Activated CD4-positive, alpha-beta memory T cell treated with anti-CD3 and anti-CD28 coated beads, Interleukin-2, amount 10 ng/mL, durations not matched to agents 7 days and 5 days (primary cell): ENCODE measurements at regions not wholly inside any gene's neighbourhood (a gene's known extent, or its start where the extent isn't known, plus 50 kb on each side); places are given as distances from the start of the nearest gene placed in this dataset.

Source experiments
- CTCF ChIA-PET: fragments of 350-600 bp; sonication (Branson Sonifier 250); formaldehyde crosslinking; loops from one replicate; lab custom pipeline; 2021; ENCODE audit warnings: antibody characterized with exemption, inconsistent platforms; lab: Charles Lee
- POLR2A ChIA-PET: fragments of 350-600 bp; sonication (Branson Sonifier 250); formaldehyde crosslinking; loops from one replicate; lab custom pipeline; 2021; ENCODE audit warnings: antibody characterized with exemption; lab: Charles Lee
- DNase-seq: peaks from one replicate; pipeline ENCODE4 v3.0.0-alpha.2; 2020
- H3K27ac Mint-ChIP-seq: one replicate; pipeline ENCODE4 v1.8.0; 2021; ENCODE audit warnings: mild to moderate bottlenecking, mixed read lengths
- H3K27me3 Mint-ChIP-seq: one replicate; pipeline ENCODE4 v1.8.0; 2021; ENCODE audit warnings: mixed read lengths
- H3K36me3 Mint-ChIP-seq: one replicate; pipeline ENCODE4 v1.8.0; 2021; ENCODE audit warnings: low read depth, mixed read lengths
- H3K4me1 Mint-ChIP-seq: one replicate; pipeline ENCODE4 v1.8.0; 2021; ENCODE audit warnings: mixed read lengths
- H3K4me3 Mint-ChIP-seq: one replicate; pipeline ENCODE4 v1.8.0; 2021; ENCODE audit warnings: mild to moderate bottlenecking, mixed read lengths
- H3K9me3 Mint-ChIP-seq: one replicate; pipeline ENCODE4 v1.8.0; 2021; ENCODE audit warnings: mixed read lengths

DNA sequence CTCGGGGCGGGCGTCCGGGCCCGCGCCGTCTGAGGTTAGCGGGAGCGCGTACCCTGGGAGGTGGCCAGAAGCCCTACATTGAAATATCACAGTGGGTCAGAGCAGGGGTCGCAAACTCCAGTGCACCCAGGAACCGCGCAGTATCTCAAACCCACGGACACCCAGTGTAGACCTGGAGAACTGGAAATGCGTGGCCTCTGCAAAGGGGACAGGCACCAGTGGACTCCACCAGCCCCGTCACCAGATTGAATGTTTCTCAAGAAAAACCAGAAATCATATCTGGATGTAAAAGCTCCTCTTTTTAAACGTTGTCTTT, 117.6 kb upstream of the SMIM23 start:
- DNase-seq: no peak

DNA sequence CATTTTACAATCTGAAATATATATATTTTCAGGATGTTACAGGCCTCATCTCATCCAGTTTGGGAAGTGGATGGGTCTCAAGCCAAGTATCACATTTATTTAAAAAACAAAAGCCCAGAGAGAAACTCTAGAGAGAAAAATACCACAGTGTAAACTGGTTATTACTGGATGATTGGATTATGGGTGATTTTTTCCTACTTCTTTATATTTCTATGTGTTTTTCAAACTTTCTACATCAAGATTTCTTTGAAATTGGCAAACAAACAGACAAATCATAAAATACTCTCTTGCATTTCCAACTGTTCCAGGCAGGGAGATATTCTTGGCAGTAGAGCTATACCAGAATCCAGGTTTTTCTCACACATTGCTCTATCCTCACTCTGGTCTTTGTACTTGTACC, 116.0 kb upstream of the SMIM23 start:
- H3K9me3 Mint-ChIP-seq: peaks cover 6% of the 10 kb centered on the region
- DNase-seq: no peak
- POLR2A ChIA-PET: no interaction called here
- no peaks in the 10 kb centered on the region for H3K36me3 Mint-ChIP-seq
- H3K27ac Mint-ChIP-seq: no peak overlapping the region
- peaks cover 4% of the 10 kb centered on the region for H3K27me3 Mint-ChIP-seq
- no peak overlapping the region for H3K4me3 Mint-ChIP-seq
- CTCF ChIA-PET: no interaction called here
- H3K4me1 Mint-ChIP-seq: no peaks in the 10 kb centered on the region

More for the DNA sequence above, 117.6 kb upstream of the SMIM23 start:
- POLR2A ChIA-PET: no interaction called here
- Mint-ChIP-seq H3K36me3 (no peaks in the 10 kb centered on the region), H3K4me3 (no peak overlapping the region), H3K9me3 (no peaks in the 10 kb centered on the region), H3K4me1 (no peaks in the 10 kb centered on the region), H3K27ac (no peak overlapping the region), H3K27me3 (peaks cover 4% of the 10 kb centered on the region)
- CTCF ChIA-PET: interaction anchor here (1.3 kb wide), 1 partner anchor 38 kb away, joined by 3 read pairs; no protein-coding TSS in a partner anchor

DNA sequence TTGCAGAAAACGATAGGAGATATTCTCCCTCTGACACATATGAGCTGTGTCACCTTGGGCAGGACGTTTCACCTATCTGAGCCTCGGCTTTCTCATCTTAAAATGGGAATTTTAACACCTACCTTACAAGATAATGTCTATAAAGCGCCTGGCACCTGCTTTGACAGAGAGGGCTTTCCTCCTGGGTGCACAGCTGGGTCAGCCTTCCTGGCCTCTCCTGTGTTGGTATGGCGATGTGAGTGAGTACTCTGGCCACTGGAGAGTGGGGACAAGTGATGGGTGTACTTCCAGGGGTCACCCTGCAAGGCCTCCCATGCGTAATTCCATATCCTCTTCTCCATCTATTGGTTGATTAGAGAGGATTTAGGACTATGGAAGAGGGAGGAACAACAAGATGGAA, 113.1 kb upstream of the SMIM23 start:
- peaks cover 6% of the 10 kb centered on the region for H3K9me3 Mint-ChIP-seq
- peaks cover 12% of the 10 kb centered on the region for H3K27me3 Mint-ChIP-seq
- no peak for DNase-seq
- ChIA-PET POLR2A (no interaction called here), CTCF (no interaction called here)
- no peak overlapping the region for H3K27ac Mint-ChIP-seq
- no peaks in the 10 kb centered on the region for H3K4me1 Mint-ChIP-seq
- no peak overlapping the region for H3K4me3 Mint-ChIP-seq
- H3K36me3 Mint-ChIP-seq: no peaks in the 10 kb centered on the region

- peaks cover 14% of the 10 kb centered on the region for H3K27me3 Mint-ChIP-seq
- H3K36me3 Mint-ChIP-seq: no peaks in the 10 kb centered on the region
- H3K4me1 Mint-ChIP-seq: no peaks in the 10 kb centered on the region
- ChIA-PET POLR2A (no interaction called here), CTCF (no interaction called here)
- H3K27ac Mint-ChIP-seq: no peak overlapping the region
- no peak overlapping the region for H3K4me3 Mint-ChIP-seq
- DNase-seq: no peak
- H3K9me3 Mint-ChIP-seq: peaks cover 6% of the 10 kb centered on the region
Measured at GRCh38 chr5:171673328-171673727, 112.3 kb upstream of the SMIM23 start.

DNA sequence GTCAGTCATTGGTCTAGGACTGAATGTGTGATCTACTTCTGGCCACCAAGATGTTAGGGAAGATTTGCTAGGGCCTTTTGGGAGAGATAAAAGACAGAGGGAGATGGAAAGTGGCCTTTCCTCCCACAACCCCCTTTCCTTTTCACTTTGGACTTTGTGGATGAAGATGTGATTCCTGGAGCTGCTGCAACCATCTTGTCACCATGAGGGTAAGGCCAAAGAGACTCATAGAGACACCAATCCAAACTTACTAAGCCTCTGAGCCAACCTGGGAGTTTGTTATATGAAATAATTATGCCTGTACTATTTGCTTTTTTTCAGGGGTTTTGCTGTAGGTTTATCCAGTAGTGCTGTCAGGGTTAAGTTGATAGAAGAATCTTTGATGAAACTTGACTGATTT, 111.8 kb upstream of the SMIM23 start:
- no peaks in the 10 kb centered on the region for H3K36me3 Mint-ChIP-seq
- H3K9me3 Mint-ChIP-seq: peaks cover 6% of the 10 kb centered on the region
- peaks cover 14% of the 10 kb centered on the region for H3K27me3 Mint-ChIP-seq
- no peak for DNase-seq
- POLR2A ChIA-PET: no interaction called here
- no peaks in the 10 kb centered on the region for H3K4me1 Mint-ChIP-seq
- no peak overlapping the region for H3K27ac Mint-ChIP-seq
- CTCF ChIA-PET: no interaction called here
- no peak overlapping the region for H3K4me3 Mint-ChIP-seq

DNA sequence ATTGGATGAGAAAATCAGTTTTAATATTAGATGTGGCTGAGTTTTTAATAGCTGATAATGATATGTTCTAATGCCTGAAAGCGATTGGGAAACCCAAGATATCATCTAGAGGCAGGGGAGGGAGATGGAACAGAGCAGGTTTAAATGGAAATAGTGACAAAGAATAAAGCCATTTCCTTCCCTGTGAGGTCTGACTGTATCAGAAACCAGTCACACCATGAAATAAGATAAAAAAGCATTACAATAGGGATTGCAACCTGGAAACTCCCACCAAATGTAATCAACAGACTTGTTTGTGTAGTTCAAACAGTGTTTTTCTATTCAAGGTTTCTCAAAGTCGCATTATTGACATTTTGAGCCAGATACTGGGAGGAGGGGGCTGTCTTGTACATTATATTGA, 110.1 kb upstream of the SMIM23 start:
- H3K9me3 Mint-ChIP-seq: peaks cover 6% of the 10 kb centered on the region
- no peaks in the 10 kb centered on the region for H3K4me1 Mint-ChIP-seq
- peaks cover 14% of the 10 kb centered on the region for H3K27me3 Mint-ChIP-seq
- no peak overlapping the region for H3K27ac Mint-ChIP-seq
- no peak for DNase-seq
- ChIA-PET POLR2A (no interaction called here), CTCF (no interaction called here)
- no peak overlapping the region for H3K4me3 Mint-ChIP-seq
- no peaks in the 10 kb centered on the region for H3K36me3 Mint-ChIP-seq

- peaks cover 13% of the 10 kb centered on the region for H3K27me3 Mint-ChIP-seq
- POLR2A ChIA-PET: no interaction called here
- no peak for DNase-seq
- H3K4me3 Mint-ChIP-seq: no peak overlapping the region
- CTCF ChIA-PET: no interaction called here
- H3K9me3 Mint-ChIP-seq: peaks cover 6% of the 10 kb centered on the region
- H3K4me1 Mint-ChIP-seq: no peaks in the 10 kb centered on the region
- no peak overlapping the region for H3K27ac Mint-ChIP-seq
- H3K36me3 Mint-ChIP-seq: no peaks in the 10 kb centered on the region
Measured at GRCh38 chr5:171676286-171676944, 109.2 kb upstream of the SMIM23 start.

GRCh38 chr5:171678646-171679045, 107.0 kb upstream of the SMIM23 start:
- no peaks in the 10 kb centered on the region for H3K36me3 Mint-ChIP-seq
- no peak overlapping the region for H3K4me3 Mint-ChIP-seq
- H3K27ac Mint-ChIP-seq: no peak overlapping the region
- H3K27me3 Mint-ChIP-seq: peaks cover 13% of the 10 kb centered on the region
- no peak for DNase-seq
- H3K9me3 Mint-ChIP-seq: peaks cover 5% of the 10 kb centered on the region
- ChIA-PET POLR2A (no interaction called here), CTCF (interaction anchor here (0.6 kb wide), 1 partner anchor 255 kb away, joined by 3 read pairs; no protein-coding TSS in a partner anchor)
- H3K4me1 Mint-ChIP-seq: no peaks in the 10 kb centered on the region

DNA sequence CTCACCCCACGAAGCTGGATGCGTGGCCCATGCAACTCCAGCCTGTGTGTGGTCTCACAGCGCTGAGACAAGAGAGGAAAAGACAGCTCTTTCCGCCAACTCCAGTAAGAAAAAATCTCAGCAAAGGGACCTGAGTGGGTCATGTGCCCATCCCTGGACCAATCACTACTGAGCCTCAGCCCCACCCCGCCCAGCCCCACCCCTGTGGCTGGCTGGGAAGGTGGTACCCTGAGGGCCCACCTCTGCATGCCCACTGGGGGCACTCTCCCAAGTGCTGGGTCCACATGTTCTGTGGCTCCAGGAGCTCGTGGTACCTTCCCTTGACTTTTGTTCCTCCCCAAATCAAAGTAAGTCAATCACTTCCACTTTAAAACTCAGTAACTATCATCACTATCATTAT, 105.1 kb upstream of the SMIM23 start:
- no peaks in the 10 kb centered on the region for H3K36me3 Mint-ChIP-seq
- no peaks in the 10 kb centered on the region for H3K4me1 Mint-ChIP-seq
- ChIA-PET CTCF (no interaction called here), POLR2A (no interaction called here)
- no peak for DNase-seq
- no peak overlapping the region for H3K27ac Mint-ChIP-seq
- no peak overlapping the region for H3K4me3 Mint-ChIP-seq
- H3K27me3 Mint-ChIP-seq: peaks cover 8% of the 10 kb centered on the region
- no peaks in the 10 kb centered on the region for H3K9me3 Mint-ChIP-seq

DNA sequence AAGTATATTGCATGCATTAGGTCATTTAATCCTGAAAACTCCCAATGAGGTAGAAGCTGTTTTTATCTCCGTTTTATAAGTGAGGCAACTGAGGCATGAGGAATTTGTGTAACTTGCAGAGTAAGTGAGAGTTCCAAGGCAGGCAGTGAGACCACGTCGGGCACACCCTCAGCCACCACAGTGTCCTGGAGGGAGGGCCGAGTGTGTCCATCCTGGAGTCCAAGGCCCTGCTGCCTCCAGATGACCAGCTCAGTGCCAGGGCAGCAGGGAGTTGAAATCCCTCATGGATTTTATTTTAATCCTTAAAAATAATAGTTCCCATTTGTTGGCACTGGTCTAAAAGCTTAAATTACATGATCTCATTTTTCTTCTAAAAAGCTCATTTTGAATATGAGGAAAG, 104.6 kb upstream of the SMIM23 start:
- POLR2A ChIA-PET: no interaction called here
- H3K27me3 Mint-ChIP-seq: peaks cover 7% of the 10 kb centered on the region
- H3K27ac Mint-ChIP-seq: no peak overlapping the region
- DNase-seq: no peak
- H3K4me3 Mint-ChIP-seq: no peak overlapping the region
- no peaks in the 10 kb centered on the region for H3K4me1 Mint-ChIP-seq
- H3K36me3 Mint-ChIP-seq: no peaks in the 10 kb centered on the region
- CTCF ChIA-PET: no interaction called here
- H3K9me3 Mint-ChIP-seq: no peaks in the 10 kb centered on the region

- Mint-ChIP-seq H3K9me3 (no peaks in the 10 kb centered on the region), H3K27me3 (peaks cover 7% of the 10 kb centered on the region), H3K27ac (no peak overlapping the region), H3K36me3 (no peaks in the 10 kb centered on the region), H3K4me1 (no peaks in the 10 kb centered on the region), H3K4me3 (no peak overlapping the region)
- CTCF ChIA-PET: no interaction called here
- POLR2A ChIA-PET: no interaction called here
- DNase-seq: no peak
Measured at GRCh38 chr5:171681677-171682076, 103.9 kb upstream of the SMIM23 start.

DNA sequence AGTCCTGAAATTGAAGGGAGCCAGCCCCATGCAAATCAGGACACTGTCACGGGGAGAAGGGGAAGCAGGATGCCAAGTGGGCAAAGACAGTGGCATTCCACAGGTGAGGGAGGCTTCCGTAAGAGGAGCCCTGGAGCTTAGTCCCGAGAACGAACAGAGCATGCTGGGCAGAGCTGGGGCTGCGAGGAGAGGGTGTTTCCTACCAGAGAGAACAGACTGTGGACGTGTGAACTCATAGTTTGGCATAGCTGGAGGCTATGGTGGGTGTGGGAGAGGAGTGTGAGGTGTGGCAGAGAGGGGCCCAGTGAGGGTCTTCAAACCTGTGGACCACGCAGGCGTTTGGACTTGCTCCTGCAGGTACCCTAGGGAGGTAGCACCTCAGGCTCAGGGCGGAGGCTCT, 102.8 kb upstream of the SMIM23 start:
- Mint-ChIP-seq H3K9me3 (no peaks in the 10 kb centered on the region), H3K4me3 (no peak overlapping the region), H3K4me1 (no peaks in the 10 kb centered on the region), H3K36me3 (no peaks in the 10 kb centered on the region), H3K27ac (no peak overlapping the region), H3K27me3 (peaks cover 3% of the 10 kb centered on the region)
- DNase-seq: no peak
- POLR2A ChIA-PET: no interaction called here
- CTCF ChIA-PET: no interaction called here

DNA sequence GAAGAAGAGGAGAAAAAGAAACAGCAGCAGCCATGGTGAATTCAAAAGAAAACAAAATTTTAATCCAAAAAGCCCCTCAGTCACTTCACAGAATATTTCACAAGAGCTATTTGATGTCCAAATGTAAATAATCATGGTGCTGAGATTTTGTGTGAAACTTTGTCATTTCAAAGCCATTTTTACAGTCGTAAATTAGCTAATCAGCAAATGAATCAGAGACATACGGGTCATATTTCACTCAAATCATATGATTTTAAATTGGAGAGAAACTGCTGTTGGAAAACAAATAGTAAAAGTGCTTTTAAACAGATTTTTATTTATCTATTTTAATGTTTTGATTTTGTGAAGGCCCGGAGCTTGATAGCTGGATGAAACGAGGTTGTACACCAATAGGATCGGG, 101.4 kb upstream of the SMIM23 start:
- Mint-ChIP-seq H3K36me3 (no peaks in the 10 kb centered on the region), H3K27ac (no peak overlapping the region), H3K9me3 (no peaks in the 10 kb centered on the region), H3K27me3 (peaks cover 3% of the 10 kb centered on the region), H3K4me3 (no peak overlapping the region), H3K4me1 (no peaks in the 10 kb centered on the region)
- ChIA-PET CTCF (interaction anchor here (0.7 kb wide), 1 partner anchor 59 kb away, joined by 3 read pairs; no protein-coding TSS in a partner anchor), POLR2A (no interaction called here)
- DNase-seq: no peak

- H3K4me1 Mint-ChIP-seq: no peaks in the 10 kb centered on the region
- H3K27ac Mint-ChIP-seq: no peak overlapping the region
- H3K4me3 Mint-ChIP-seq: no peak overlapping the region
- no peaks in the 10 kb centered on the region for H3K36me3 Mint-ChIP-seq
- POLR2A ChIA-PET: no interaction called here
- H3K9me3 Mint-ChIP-seq: no peaks in the 10 kb centered on the region
- no peak for DNase-seq
- H3K27me3 Mint-ChIP-seq: no peaks in the 10 kb centered on the region
- CTCF ChIA-PET: no interaction called here
Measured at GRCh38 chr5:171688696-171689495, 96.7 kb upstream of the SMIM23 start.
